MM.1S (cell line): ENCODE measurements at regions not wholly inside any gene's neighbourhood (a gene's known extent, or its start where the extent isn't known, plus 50 kb on each side); places are given as distances from the start of the nearest gene placed in this dataset.

Experiments
- DNase-seq: peaks from one replicate; pipeline ENCODE4 v3.0.0-alpha.2; 2015
- H2AFZ ChIP-seq: fragments of 300-600 bp; sonication (generic); 2 replicates; pipeline ENCODE4 v1.6.0; 2016; ENCODE audit warnings: antibody characterized with exemption, low read length
- H3F3A ChIP-seq: fragments of 300-600 bp; sonication (generic); 2 replicates; pipeline ENCODE4 v1.6.1; 2016; ENCODE audit warnings: mild to moderate bottlenecking, antibody characterized with exemption, low read length, moderate library complexity, mixed read lengths; ENCODE audit not compliant: insufficient read depth
- H3K27ac ChIP-seq: fragments of 300-600 bp; sonication (generic); 2 replicates; pipeline ENCODE4 v1.5.1; 2016; ENCODE audit warnings: mild to moderate bottlenecking, low read length
- H3K27me3 ChIP-seq: fragments of 300-600 bp; sonication (generic); replicated peaks from 2 replicates; pipeline ENCODE4 v1.6.0; 2016; ENCODE audit warnings: low read length; ENCODE audit not compliant: insufficient read depth
- H3K36me3 ChIP-seq: fragments of 300-600 bp; sonication (generic); replicated peaks from 2 replicates; pipeline ENCODE4 v1.6.1; 2016; ENCODE audit warnings: mild to moderate bottlenecking, low read length, mixed read lengths; ENCODE audit not compliant: insufficient read depth
- H3K4me1 ChIP-seq: fragments of 300-600 bp; sonication (generic); 2 replicates; pipeline ENCODE4 v1.6.1; 2016; ENCODE audit warnings: low read length, mixed read lengths
- H3K4me2 ChIP-seq: fragments of 300-600 bp; sonication (generic); 2 replicates; pipeline ENCODE4 v1.6.0; 2016; ENCODE audit warnings: low read depth, low read length
- H3K4me3 ChIP-seq: fragments of 300-600 bp; sonication (generic); 2 replicates; pipeline ENCODE4 v1.5.1; 2016; ENCODE audit warnings: low read length, mixed read lengths
- H3K79me2 ChIP-seq: fragments of 300-600 bp; sonication (generic); 2 replicates; pipeline ENCODE4 v1.6.1; 2016; ENCODE audit warnings: mixed run types, low read length, mixed read lengths
- H3K9ac ChIP-seq: fragments of 300-600 bp; sonication (generic); 2 replicates; pipeline ENCODE4 v1.6.1; 2016; ENCODE audit warnings: low read length, mixed read lengths
- H3K9me2 ChIP-seq: fragments of 300-600 bp; sonication (generic); replicated peaks from 2 replicates; pipeline ENCODE4 v1.6.1; 2016; ENCODE audit warnings: mild to moderate bottlenecking, low read length, mixed read lengths; ENCODE audit not compliant: insufficient read depth
- H3K9me3 ChIP-seq: fragments of 300-600 bp; sonication (generic); replicated peaks from 2 replicates; pipeline ENCODE4 v1.6.1; 2016; ENCODE audit warnings: mild to moderate bottlenecking, low read length, mixed read lengths; ENCODE audit not compliant: insufficient read depth
- H4K20me1 ChIP-seq: fragments of 300-600 bp; sonication (generic); 2 replicates; pipeline ENCODE4 v1.6.1; 2016; ENCODE audit warnings: mild to moderate bottlenecking, low read length, moderate library complexity, mixed read lengths; ENCODE audit not compliant: insufficient read depth
- CTCF ChIP-seq: fragments of 300-600 bp; sonication (generic); IDR thresholded peaks from 2 replicates; pipeline ENCODE4 v1.5.1; 2016; ENCODE audit warnings: antibody characterized with exemption, low read length, mixed read lengths
- EZH2 ChIP-seq: fragments of 300-600 bp; sonication (generic); optimal IDR thresholded peaks from 2 replicates; pipeline ENCODE3; 2017; ENCODE audit warnings: low read depth, mild to moderate bottlenecking, antibody characterized with exemption, low read length, mixed read lengths
- EZH2phosphoT487 ChIP-seq: fragments of 300-600 bp; sonication (generic); IDR thresholded peaks from 2 replicates; pipeline ENCODE4 v1.6.1; 2018; ENCODE audit warnings: antibody characterized with exemption, low read length

DNA sequence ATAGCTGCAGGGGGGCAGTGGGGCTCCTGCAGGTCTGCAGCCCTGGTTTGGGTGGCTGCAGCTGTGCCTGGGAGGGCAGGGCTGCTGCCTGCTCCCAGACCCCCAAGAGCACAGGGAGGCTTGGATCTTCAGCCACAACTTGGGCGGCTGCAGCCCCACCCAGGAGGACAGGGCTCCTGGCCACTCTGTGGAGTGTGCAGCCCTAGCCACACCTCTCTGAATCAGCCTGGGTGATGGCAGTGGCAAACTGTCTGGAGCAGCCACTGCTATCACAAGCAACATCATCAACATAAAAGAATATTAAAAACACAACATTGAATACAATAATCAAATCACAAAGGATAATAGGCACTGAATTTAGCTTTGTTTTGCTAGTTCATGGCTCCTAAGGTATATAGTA, 164.9 kb upstream of the SLC27A6 start:
- H3K4me1 ChIP-seq = peaks cover 6% of the 10 kb centered on the region; the same call in 1 of the 2 replicates
- TF ChIP-seq EZH2phosphoT487 = no peak
- no peak for TF ChIP-seq CTCF
- TF ChIP-seq EZH2 = no peak
- no peaks in the 10 kb centered on the region for H3K36me3 ChIP-seq
- H3K27ac ChIP-seq = no peak overlapping the region
- H3K79me2 ChIP-seq = no peaks in the 10 kb centered on the region
- no peaks in the 10 kb centered on the region for H3K9me3 ChIP-seq
- DNase-seq = no peak
- H3K4me2 ChIP-seq = no peak overlapping the region
- H3K9ac ChIP-seq = no peak overlapping the region
- no peak overlapping the region for H2AFZ ChIP-seq
- no peaks in the 10 kb centered on the region for H3K9me2 ChIP-seq
- no peaks in the 10 kb centered on the region; the same call in 1 of the 2 replicates for H3F3A ChIP-seq
- H4K20me1 ChIP-seq = no peaks in the 10 kb centered on the region; the same call in 1 of the 2 replicates
- no peaks in the 10 kb centered on the region for H3K27me3 ChIP-seq
- H3K4me3 ChIP-seq = no peak overlapping the region

DNA sequence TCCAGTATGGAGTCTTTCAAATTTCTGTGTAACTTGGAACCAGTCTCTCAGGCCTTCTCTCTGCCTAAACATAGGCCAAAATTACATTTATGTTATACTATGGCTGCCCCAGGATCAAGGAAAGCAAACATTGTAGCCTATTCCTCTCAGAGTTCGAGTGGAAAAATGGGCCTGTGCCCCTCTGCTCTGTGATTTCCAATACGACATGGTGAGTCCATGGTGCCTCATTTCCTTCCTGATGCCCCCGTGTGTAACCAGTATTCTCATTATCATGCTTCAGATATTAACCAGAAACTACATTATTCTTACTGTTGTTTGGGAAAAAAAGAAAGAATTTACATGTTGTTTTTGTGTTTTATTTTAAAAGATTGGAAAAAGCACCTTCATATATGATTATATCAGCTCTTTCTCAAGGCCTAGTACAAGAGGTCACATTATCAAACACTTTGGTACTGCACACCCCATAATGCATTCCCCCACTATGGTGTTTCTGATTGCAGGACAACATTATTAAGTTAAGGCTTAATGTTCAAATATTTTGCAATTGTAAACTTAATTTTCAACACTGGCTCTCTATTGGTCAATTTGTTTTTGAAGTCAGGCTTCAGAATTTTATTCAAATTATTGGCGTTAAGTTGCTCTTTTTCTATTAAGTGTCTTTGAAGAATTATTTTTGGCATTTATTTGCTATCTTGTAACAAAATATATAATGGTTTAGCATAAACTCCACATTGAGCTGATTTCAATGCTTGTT, 151.8 kb upstream of the SLC27A6 start:
- Histone ChIP-seq H3K4me2 (no peak overlapping the region), H2AFZ (no peak overlapping the region), H3K4me1 (no peaks in the 10 kb centered on the region), H3K27me3 (no peaks in the 10 kb centered on the region), H3K79me2 (no peaks in the 10 kb centered on the region), H3K36me3 (no peaks in the 10 kb centered on the region), H3K9me3 (no peaks in the 10 kb centered on the region), H3K4me3 (no peak overlapping the region), H3K27ac (no peak overlapping the region), H3F3A (no peaks in the 10 kb centered on the region), H3K9ac (no peak overlapping the region), H3K9me2 (no peaks in the 10 kb centered on the region), H4K20me1 (no peaks in the 10 kb centered on the region)
- TF ChIP-seq CTCF (no peak), EZH2 (no peak), EZH2phosphoT487 (no peak)
- no peak for DNase-seq

GRCh38 chr5:128815201-128815600, 150.1 kb upstream of the SLC27A6 start:
- DNase-seq = no peak
- Histone ChIP-seq H4K20me1 (no peaks in the 10 kb centered on the region), H3K36me3 (no peaks in the 10 kb centered on the region), H3K9me3 (no peaks in the 10 kb centered on the region), H3K27ac (no peak overlapping the region), H3K79me2 (no peaks in the 10 kb centered on the region), H3K9me2 (no peaks in the 10 kb centered on the region), H3K4me1 (no peaks in the 10 kb centered on the region), H3K27me3 (no peaks in the 10 kb centered on the region), H3F3A (no peaks in the 10 kb centered on the region), H2AFZ (no peak overlapping the region), H3K4me3 (no peak overlapping the region), H3K4me2 (no peak overlapping the region), H3K9ac (no peak overlapping the region)
- TF ChIP-seq EZH2phosphoT487 (no peak), EZH2 (no peak), CTCF (no peak)
